GM23338 (cell line): ENCODE measurements at regions not wholly inside any gene's neighbourhood (a gene's known extent, or its start where the extent isn't known, plus 50 kb on each side); places are given as distances from the start of the nearest gene placed in this dataset.

ENCODE experiments used
- ATAC-seq: fragments of 200-7000 bp; cut with Tn5 transposase; 3 replicates; pipeline ENCODE4 v1.9.1; 2020
- DNase-seq: peaks from one replicate; pipeline ENCODE4 v3.0.0-alpha.2; 2015; ENCODE audit warnings: low spot score
- H2AFZ ChIP-seq: fragments of 200-600 bp; sonication (generic); 2 replicates; pipeline ENCODE4 v1.8.0; 2016; ENCODE audit warnings: antibody characterized with exemption, mild to moderate bottlenecking, moderate library complexity
- H3F3A ChIP-seq: fragments of 200-600 bp; sonication (generic); replicated peaks from 2 replicates; pipeline ENCODE4 v1.8.0; 2017; ENCODE audit warnings: antibody characterized with exemption, mixed run types, low read depth
- H3K27ac ChIP-seq: fragments of 200-600 bp; sonication (generic); 2 replicates; pipeline ENCODE4 v1.6.1; 2016; ENCODE audit warnings: low read depth
- H3K27me3 ChIP-seq: fragments of 200-600 bp; sonication (generic); 2 replicates; pipeline ENCODE4 v1.8.0; 2016; ENCODE audit warnings: mild to moderate bottlenecking, mixed run types, moderate library complexity; ENCODE audit not compliant: insufficient read depth
- H3K36me3 ChIP-seq: fragments of 200-600 bp; sonication (generic); 2 replicates; pipeline ENCODE4 v1.8.0; 2016; ENCODE audit warnings: mild to moderate bottlenecking; ENCODE audit not compliant: insufficient read depth
- H3K4me1 ChIP-seq: fragments of 200-600 bp; sonication (generic); 2 replicates; pipeline ENCODE4 v1.8.0; 2016; ENCODE audit warnings: mild to moderate bottlenecking, moderate library complexity; ENCODE audit not compliant: insufficient read depth
- H3K4me2 ChIP-seq: fragments of 200-600 bp; sonication (generic); 2 replicates; pipeline ENCODE4 v1.7.1; 2017; ENCODE audit warnings: mixed run types
- H3K4me3 ChIP-seq: fragments of 200-600 bp; sonication (generic); 2 replicates; pipeline ENCODE4 v1.6.1; 2016; ENCODE audit warnings: mixed run types
- H3K79me2 ChIP-seq: fragments of 200-600 bp; sonication (generic); replicated peaks from 2 replicates; pipeline ENCODE4 v1.8.0; 2017; ENCODE audit warnings: mild to moderate bottlenecking; ENCODE audit not compliant: insufficient read depth
- H3K9me2 ChIP-seq: fragments of 200-600 bp; sonication (generic); 2 replicates; pipeline ENCODE4 v1.8.0; 2017; ENCODE audit not compliant: insufficient read depth
- H4K20me1 ChIP-seq: fragments of 200-600 bp; sonication (generic); replicated peaks from 2 replicates; pipeline ENCODE4 v1.8.0; 2017; ENCODE audit warnings: mild to moderate bottlenecking; ENCODE audit not compliant: insufficient read depth
- H3K27ac Mint-ChIP-seq: 2 replicates; pipeline ENCODE4 v1.8.0; 2020; ENCODE audit warnings: inconsistent platforms, mild to moderate bottlenecking, moderate library complexity, mixed read lengths
- H3K27me3 Mint-ChIP-seq: 3 replicates; pipeline ENCODE4 v1.8.0; 2022; ENCODE audit warnings: low read depth, mild to moderate bottlenecking, moderate library complexity, mixed read lengths, inconsistent platforms; ENCODE audit not compliant: insufficient read depth, poor library complexity
- H3K36me3 Mint-ChIP-seq: 3 replicates; pipeline ENCODE4 v1.8.0; 2021; ENCODE audit warnings: low read depth, mild to moderate bottlenecking, inconsistent platforms, moderate library complexity, mixed read lengths
- H3K4me1 Mint-ChIP-seq: 3 replicates; pipeline ENCODE4 v1.8.0; 2020; ENCODE audit warnings: mild to moderate bottlenecking, inconsistent platforms, mixed read lengths
- H3K4me3 Mint-ChIP-seq: 3 replicates; pipeline ENCODE4 v1.8.0; 2021; ENCODE audit warnings: moderate library complexity, mild to moderate bottlenecking, inconsistent platforms, mixed read lengths
- H3K9me3 Mint-ChIP-seq: 3 replicates; pipeline ENCODE4 v1.8.0; 2020; ENCODE audit warnings: moderate library complexity, mild to moderate bottlenecking, inconsistent platforms, mixed read lengths
- CREB1 ChIP-seq: fragments of 250-450 bp; sonication (Bioruptor Pico); IDR thresholded peaks from 2 replicates; pipeline ENCODE4 v1.5.0; 2020; ENCODE audit warnings: low read depth, mild to moderate bottlenecking, moderate library complexity
- EZH2 ChIP-seq: fragments of 200-600 bp; sonication (generic); IDR thresholded peaks from one replicate; pipeline ENCODE4 v1.8.0; 2017; ENCODE audit warnings: antibody characterized with exemption, mild to moderate bottlenecking, low read depth; ENCODE audit not compliant: unreplicated experiment
- EZH2phosphoT487 ChIP-seq: fragments of 200-600 bp; sonication (generic); IDR thresholded peaks from one replicate; pipeline ENCODE4 v1.8.1; 2018; ENCODE audit warnings: antibody characterized with exemption; ENCODE audit not compliant: unreplicated experiment
- JUNB ChIP-seq: IDR thresholded peaks from one replicate; pipeline ENCODE4 v1.6.1; 2016; ENCODE audit warnings: antibody characterized with exemption; ENCODE audit not compliant: unreplicated experiment
- NANOG ChIP-seq: IDR thresholded peaks from 2 replicates; pipeline ENCODE4 v1.6.1; 2016; ENCODE audit warnings: antibody characterized with exemption, borderline replicate concordance
- POLR2AphosphoS5 ChIP-seq: IDR thresholded peaks from 2 replicates; pipeline ENCODE4 v1.6.1; 2016; ENCODE audit warnings: antibody characterized with exemption, low read depth
- STAT1 ChIP-seq: IDR thresholded peaks from one replicate; pipeline ENCODE4 v1.6.1; 2016; ENCODE audit warnings: antibody characterized with exemption; ENCODE audit not compliant: unreplicated experiment
- ZNF114 ChIP-seq: fragments of 250-450 bp; sonication (Bioruptor Pico); IDR thresholded peaks from 2 replicates; pipeline ENCODE4 v1.5.0; 2020; ENCODE audit warnings: mild to moderate bottlenecking, moderate library complexity
- ZNF331 ChIP-seq: fragments of 250-450 bp; sonication (Bioruptor Pico); IDR thresholded peaks from 2 replicates; pipeline ENCODE4 v1.5.0; 2020; ENCODE audit warnings: low read depth, mild to moderate bottlenecking, moderate library complexity
- TF ChIP-seq, protein P1 (sequence below): IDR thresholded peaks from one replicate; pipeline ENCODE4 v1.6.1; 2018; ENCODE audit warnings: antibody characterized with exemption; ENCODE audit not compliant: unreplicated experiment
- TF ChIP-seq, protein P2 (sequence below): IDR thresholded peaks from 2 replicates; pipeline ENCODE4 v1.6.1; 2016; ENCODE audit warnings: antibody characterized with exemption
- TF ChIP-seq, protein P3 (sequence below), 2 experiments: fragments of 200-600 bp in 1 of 2; sonication (generic) in 1 of 2; conservative IDR thresholded peaks; 2 replicates each; pipeline versions ENCODE4 v1.5.1 to v1.6.1; 2016 to 2017; ENCODE audit warnings: antibody characterized with exemption in 2 of 2, low read depth in 2 of 2, mild to moderate bottlenecking in 2 of 2, moderate library complexity in 1 of 2

GRCh38 chr21:45347712-45348499 is 57.1 kb upstream of the COL18A1 start (continued):
- TF ChIP-seq, protein P1, sequence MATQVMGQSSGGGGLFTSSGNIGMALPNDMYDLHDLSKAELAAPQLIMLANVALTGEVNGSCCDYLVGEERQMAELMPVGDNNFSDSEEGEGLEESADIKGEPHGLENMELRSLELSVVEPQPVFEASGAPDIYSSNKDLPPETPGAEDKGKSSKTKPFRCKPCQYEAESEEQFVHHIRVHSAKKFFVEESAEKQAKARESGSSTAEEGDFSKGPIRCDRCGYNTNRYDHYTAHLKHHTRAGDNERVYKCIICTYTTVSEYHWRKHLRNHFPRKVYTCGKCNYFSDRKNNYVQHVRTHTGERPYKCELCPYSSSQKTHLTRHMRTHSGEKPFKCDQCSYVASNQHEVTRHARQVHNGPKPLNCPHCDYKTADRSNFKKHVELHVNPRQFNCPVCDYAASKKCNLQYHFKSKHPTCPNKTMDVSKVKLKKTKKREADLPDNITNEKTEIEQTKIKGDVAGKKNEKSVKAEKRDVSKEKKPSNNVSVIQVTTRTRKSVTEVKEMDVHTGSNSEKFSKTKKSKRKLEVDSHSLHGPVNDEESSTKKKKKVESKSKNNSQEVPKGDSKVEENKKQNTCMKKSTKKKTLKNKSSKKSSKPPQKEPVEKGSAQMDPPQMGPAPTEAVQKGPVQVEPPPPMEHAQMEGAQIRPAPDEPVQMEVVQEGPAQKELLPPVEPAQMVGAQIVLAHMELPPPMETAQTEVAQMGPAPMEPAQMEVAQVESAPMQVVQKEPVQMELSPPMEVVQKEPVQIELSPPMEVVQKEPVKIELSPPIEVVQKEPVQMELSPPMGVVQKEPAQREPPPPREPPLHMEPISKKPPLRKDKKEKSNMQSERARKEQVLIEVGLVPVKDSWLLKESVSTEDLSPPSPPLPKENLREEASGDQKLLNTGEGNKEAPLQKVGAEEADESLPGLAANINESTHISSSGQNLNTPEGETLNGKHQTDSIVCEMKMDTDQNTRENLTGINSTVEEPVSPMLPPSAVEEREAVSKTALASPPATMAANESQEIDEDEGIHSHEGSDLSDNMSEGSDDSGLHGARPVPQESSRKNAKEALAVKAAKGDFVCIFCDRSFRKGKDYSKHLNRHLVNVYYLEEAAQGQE: no peak
- no peak for TF ChIP-seq POLR2AphosphoS5
- TF ChIP-seq, protein P2, sequence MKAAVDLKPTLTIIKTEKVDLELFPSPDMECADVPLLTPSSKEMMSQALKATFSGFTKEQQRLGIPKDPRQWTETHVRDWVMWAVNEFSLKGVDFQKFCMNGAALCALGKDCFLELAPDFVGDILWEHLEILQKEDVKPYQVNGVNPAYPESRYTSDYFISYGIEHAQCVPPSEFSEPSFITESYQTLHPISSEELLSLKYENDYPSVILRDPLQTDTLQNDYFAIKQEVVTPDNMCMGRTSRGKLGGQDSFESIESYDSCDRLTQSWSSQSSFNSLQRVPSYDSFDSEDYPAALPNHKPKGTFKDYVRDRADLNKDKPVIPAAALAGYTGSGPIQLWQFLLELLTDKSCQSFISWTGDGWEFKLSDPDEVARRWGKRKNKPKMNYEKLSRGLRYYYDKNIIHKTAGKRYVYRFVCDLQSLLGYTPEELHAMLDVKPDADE: no peak
- TF ChIP-seq STAT1: no peak
- no peak for TF ChIP-seq EZH2
- TF ChIP-seq, protein P3, sequence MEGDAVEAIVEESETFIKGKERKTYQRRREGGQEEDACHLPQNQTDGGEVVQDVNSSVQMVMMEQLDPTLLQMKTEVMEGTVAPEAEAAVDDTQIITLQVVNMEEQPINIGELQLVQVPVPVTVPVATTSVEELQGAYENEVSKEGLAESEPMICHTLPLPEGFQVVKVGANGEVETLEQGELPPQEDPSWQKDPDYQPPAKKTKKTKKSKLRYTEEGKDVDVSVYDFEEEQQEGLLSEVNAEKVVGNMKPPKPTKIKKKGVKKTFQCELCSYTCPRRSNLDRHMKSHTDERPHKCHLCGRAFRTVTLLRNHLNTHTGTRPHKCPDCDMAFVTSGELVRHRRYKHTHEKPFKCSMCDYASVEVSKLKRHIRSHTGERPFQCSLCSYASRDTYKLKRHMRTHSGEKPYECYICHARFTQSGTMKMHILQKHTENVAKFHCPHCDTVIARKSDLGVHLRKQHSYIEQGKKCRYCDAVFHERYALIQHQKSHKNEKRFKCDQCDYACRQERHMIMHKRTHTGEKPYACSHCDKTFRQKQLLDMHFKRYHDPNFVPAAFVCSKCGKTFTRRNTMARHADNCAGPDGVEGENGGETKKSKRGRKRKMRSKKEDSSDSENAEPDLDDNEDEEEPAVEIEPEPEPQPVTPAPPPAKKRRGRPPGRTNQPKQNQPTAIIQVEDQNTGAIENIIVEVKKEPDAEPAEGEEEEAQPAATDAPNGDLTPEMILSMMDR (conservative IDR thresholded peaks at IDR 0.05; ENCODE audit: low read depth in 2 of 2): no peak
- TF ChIP-seq JUNB: no peak
- no peak for TF ChIP-seq NANOG
- no peak for TF ChIP-seq EZH2phosphoT487
- TF ChIP-seq CREB1 (CRISPR knock-in tag): no peak
- TF ChIP-seq ZNF331 (CRISPR knock-in tag): no peak

- no peaks in the 10 kb centered on the region for H3K27me3 ChIP-seq
- H3K9me2 ChIP-seq: no peaks in the 10 kb centered on the region
- H3K36me3 ChIP-seq: no peaks in the 10 kb centered on the region
- no peaks in the 10 kb centered on the region for H3K4me1 ChIP-seq
- ATAC-seq (no peak), DNase-seq (no peak)
- H3F3A ChIP-seq: peaks cover 8% of the 10 kb centered on the region; the same call in 1 of the 2 replicates
- no peak overlapping the region for H3K4me3 ChIP-seq
- H3K27ac Mint-ChIP-seq: no peak overlapping the region
- no peak overlapping the region for H2AFZ ChIP-seq
- no peaks in the 10 kb centered on the region for H3K79me2 ChIP-seq
- H3K4me2 ChIP-seq: no peak overlapping the region
- no peak overlapping the region for H3K4me3 Mint-ChIP-seq
- H3K27me3 Mint-ChIP-seq: peaks cover 2% of the 10 kb centered on the region
- no peaks in the 10 kb centered on the region for H3K36me3 Mint-ChIP-seq
- H3K4me1 Mint-ChIP-seq: peaks cover 6% of the 10 kb centered on the region; the same call in 2 of the 3 replicates
- no peak overlapping the region for H3K27ac ChIP-seq
- no peaks in the 10 kb centered on the region for H3K9me3 Mint-ChIP-seq
- no peaks in the 10 kb centered on the region for H4K20me1 ChIP-seq
- TF ChIP-seq NANOG (no peak), JUNB (no peak), ZNF331 (CRISPR knock-in tag) (no peak), STAT1 (no peak), ZNF114 (CRISPR knock-in tag) (no peak), POLR2AphosphoS5 (no peak), EZH2 (no peak), CREB1 (CRISPR knock-in tag) (no peak), EZH2phosphoT487 (no peak)
- TF ChIP-seq, protein P3 (conservative IDR thresholded peaks at IDR 0.05; ENCODE audit: low read depth in 2 of 2): no peak
- TF ChIP-seq, protein P2: no peak
These were observed 56.2 kb upstream of the COL18A1 start for GRCh38 chr21:45348591-45349327.
